RWPE1 (cell line): ENCODE measurements at regions not wholly inside any gene's neighbourhood (a gene's known extent, or its start where the extent isn't known, plus 50 kb on each side); places are given as distances from the start of the nearest gene placed in this dataset.

Experiments used
- CTCF ChIA-PET: fragments of 350-600 bp; sonication (Branson Sonifier 250); formaldehyde crosslinking; extraction: SDS; loops from one replicate; lab custom pipeline; 2021; lab: Yijun Ruan, JAX
- POLR2A ChIA-PET: fragments of 400-600 bp; formaldehyde crosslinking; extraction: SDS; loops from one replicate; lab custom pipeline; 2020; ENCODE audit warnings: antibody characterized with exemption; ENCODE audit not compliant: low non-redundant PET; lab: Yijun Ruan, JAX
- DNase-seq: peaks from one replicate; pipeline ENCODE4 v3.0.0; 2012; ENCODE audit warnings: low spot score
- H3K27ac ChIP-seq: fragments of 450-650 bp; 2 replicates; pipeline ENCODE4 v1.5.1; 2017
- TF ChIP-seq, protein P1 (sequence below): fragments of 450-650 bp; conservative IDR thresholded peaks from 2 replicates; pipeline ENCODE4 v1.5.1; 2017; ENCODE audit warnings: low read depth, mild to moderate bottlenecking

DNA sequence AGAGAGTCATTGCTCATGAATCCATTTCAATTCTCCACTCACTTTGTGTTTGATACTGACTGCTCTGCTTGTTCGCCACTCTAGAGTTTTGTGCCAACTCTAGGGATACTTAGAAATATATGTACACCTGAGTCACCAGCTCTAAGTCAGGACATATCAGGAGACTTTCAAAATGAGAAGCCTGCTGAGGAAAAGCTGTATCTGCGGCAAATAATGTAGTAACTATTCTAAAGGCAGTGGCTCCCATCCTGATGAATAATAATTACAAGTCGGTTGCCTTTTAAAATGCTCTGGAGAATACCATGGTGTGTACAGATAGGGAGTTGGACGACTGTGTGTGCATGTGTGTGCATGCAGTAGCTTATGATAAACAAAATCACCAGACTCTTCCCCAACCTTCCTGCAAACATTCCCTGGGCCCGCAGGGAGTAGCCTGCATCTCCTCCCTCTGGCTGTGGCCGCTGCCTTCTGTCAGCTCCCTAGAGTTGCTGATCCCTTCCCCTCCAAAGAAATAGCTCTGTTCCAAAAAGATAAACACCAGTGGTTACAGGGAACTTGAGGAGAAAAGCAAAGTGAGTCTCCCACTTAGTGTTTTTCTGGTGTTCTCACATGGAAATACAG lies 346.3 kb upstream of the UMPS start:
- TF ChIP-seq, protein P1, sequence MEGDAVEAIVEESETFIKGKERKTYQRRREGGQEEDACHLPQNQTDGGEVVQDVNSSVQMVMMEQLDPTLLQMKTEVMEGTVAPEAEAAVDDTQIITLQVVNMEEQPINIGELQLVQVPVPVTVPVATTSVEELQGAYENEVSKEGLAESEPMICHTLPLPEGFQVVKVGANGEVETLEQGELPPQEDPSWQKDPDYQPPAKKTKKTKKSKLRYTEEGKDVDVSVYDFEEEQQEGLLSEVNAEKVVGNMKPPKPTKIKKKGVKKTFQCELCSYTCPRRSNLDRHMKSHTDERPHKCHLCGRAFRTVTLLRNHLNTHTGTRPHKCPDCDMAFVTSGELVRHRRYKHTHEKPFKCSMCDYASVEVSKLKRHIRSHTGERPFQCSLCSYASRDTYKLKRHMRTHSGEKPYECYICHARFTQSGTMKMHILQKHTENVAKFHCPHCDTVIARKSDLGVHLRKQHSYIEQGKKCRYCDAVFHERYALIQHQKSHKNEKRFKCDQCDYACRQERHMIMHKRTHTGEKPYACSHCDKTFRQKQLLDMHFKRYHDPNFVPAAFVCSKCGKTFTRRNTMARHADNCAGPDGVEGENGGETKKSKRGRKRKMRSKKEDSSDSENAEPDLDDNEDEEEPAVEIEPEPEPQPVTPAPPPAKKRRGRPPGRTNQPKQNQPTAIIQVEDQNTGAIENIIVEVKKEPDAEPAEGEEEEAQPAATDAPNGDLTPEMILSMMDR = no peak
- ChIA-PET CTCF (no interaction called here), POLR2A (no interaction called here)
- no peak overlapping the region for H3K27ac ChIP-seq
- DNase-seq = no peak

DNA sequence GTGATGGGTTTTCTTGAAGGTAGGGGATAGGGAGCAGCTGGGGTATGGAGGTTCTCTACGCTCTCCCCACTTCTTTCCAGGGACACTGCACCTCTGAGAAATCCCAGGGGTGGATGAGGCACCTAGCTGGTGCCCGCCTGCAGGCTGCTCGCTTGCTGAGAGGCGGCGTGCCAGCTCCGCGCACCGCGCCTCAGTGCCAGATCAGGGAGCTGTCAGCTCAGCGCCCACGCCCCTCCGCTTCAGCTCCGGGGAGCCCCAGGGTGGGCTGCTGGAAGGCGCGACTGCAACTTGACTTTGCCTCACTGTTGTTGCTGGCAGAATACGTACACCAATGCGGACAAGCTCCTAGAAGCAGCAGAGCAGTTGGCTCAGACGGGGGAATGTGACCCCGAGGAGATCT lies 345.7 kb upstream of the UMPS start:
- no peak for DNase-seq
- CTCF ChIA-PET = no interaction called here
- POLR2A ChIA-PET = no interaction called here
- H3K27ac ChIP-seq = no peak overlapping the region
- TF ChIP-seq, protein P1 = no peak

DNA sequence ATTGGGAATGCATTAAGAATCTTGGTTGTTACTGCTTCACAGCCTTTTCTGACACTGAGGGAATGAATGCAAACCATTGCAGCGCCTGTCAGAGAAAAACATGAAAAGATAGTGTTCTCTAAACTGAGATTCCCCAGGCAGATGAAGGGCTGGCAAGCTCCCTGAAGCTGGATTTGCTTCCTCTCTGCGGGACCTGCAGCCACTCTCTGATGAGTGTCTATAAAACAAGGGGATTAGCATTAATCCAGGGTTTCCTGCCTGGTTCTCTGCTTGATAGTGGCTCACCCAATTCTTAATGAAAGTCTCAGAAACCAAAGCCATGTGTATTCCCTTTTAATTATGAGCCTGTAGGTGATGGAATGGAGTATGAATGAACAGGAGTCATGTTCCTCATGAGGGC lies 344.3 kb upstream of the UMPS start:
- H3K27ac ChIP-seq = no peak overlapping the region
- no peak for DNase-seq
- ChIA-PET POLR2A (no interaction called here), CTCF (interaction anchor here (0.6 kb wide), 1 partner anchor 155 kb away, joined by 3 read pairs; no protein-coding TSS in a partner anchor)
- TF ChIP-seq, protein P1 = no peak

DNA sequence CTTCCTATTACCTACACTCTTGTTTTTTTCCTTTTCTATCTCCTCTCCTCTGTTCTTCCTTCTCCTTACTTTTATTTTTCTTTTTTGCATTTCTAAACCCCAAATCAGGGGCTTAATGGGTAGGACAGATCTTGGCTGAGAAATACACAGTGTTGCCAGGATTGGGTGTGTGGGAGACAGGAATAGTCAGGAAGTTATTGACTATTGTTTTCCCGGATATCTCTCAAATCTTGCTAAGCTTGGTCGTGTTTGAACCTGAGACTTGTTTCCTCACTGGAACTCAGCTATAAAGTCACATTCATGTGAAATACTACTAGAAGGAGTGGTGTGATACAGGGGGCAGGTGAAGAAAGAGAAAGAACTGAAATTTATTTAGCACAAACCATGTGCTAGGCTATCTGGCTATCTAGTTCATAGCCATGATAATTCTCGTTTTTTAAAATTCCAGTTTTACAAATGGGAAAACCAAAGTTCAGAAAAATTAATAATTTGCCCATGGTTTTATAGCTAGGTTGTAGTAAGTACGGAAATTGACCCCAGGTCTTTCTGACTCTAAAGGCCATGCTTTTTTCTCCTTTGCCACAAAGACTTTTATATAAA lies 343.2 kb upstream of the UMPS start:
- no peak for DNase-seq
- TF ChIP-seq, protein P1 = no peak
- H3K27ac ChIP-seq = no peak overlapping the region
- ChIA-PET CTCF (interaction anchor here (0.6 kb wide), 1 partner anchor 204 kb away, joined by 3 read pairs; no protein-coding TSS in a partner anchor), POLR2A (no interaction called here)

DNA sequence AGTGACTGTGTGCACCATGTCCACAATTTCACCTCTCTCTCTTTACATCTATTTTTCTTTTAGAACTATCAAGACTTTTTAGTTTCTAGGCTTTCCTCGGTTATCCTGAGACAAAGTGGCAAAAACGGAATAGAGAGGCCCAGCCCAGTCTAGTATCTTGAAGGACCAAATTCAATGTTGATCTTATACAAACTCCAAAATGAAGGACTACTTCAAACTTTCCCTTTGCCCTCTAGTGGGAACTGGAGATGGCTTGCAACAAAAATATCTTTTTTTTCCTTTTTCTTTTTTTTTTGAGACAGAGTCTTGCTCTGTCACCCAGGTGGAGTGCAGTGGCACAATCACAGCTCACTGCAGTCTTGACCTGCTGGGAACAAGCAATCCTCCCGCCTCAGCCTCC lies 338.5 kb upstream of the UMPS start:
- ChIA-PET CTCF (interaction anchor here (0.6 kb wide), 1 partner anchor 566 kb away, joined by 3 read pairs; no protein-coding TSS in a partner anchor), POLR2A (no interaction called here)
- no peak for DNase-seq
- no peak overlapping the region for H3K27ac ChIP-seq
- TF ChIP-seq, protein P1 = no peak

DNA sequence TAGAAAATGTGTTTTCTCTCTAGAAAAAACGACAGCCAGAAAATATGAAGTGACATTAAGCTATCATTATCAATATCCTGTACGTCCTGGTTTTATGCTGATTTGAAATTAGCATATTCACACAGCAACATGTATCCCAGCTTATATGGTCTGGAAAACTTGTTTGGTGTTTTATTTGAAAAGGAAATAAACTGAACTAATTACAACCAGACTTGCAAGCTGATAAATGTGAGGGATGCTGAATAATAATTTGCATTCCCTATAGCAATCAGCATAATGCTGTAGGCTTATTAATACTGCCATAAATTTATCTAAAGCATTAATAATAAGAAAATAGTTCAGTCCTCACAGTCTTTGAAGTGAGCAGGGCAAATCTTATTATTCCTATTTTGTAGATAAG lies 336.9 kb upstream of the UMPS start:
- DNase-seq = no peak
- CTCF ChIA-PET = interaction anchor here (0.6 kb wide), 1 partner anchor 1063 kb away, joined by 3 read pairs; no protein-coding TSS in a partner anchor
- TF ChIP-seq, protein P1 = no peak
- no peak overlapping the region for H3K27ac ChIP-seq
- POLR2A ChIA-PET = no interaction called here
